NB4 (cell line): ENCODE measurements at regions not wholly inside any gene's neighbourhood (a gene's known extent, or its start where the extent isn't known, plus 50 kb on each side); places are given as distances from the start of the nearest gene placed in this dataset.
A peak's percentile ranks its signal among the peaks of the same experiment; 100 is the strongest.

ENCODE experiments used
- DNase-seq: peaks from one replicate; pipeline ENCODE4 v3.0.0; 2010; ENCODE audit warnings: low read depth
- H3K4me3 ChIP-seq: one replicate; pipeline ENCODE4 v1.5.1; 2011; ENCODE audit warnings: mild to moderate bottlenecking, low read depth, low read length, moderate library complexity
- CTCF ChIP-seq: IDR thresholded peaks from one replicate; pipeline ENCODE4 v1.5.1; 2012; ENCODE audit warnings: low read depth, low read length
- MAX ChIP-seq: IDR thresholded peaks from 2 replicates; pipeline ENCODE4 v1.6.1; 2011; ENCODE audit warnings: low read depth, low read length
- MYC ChIP-seq: IDR thresholded peaks from 2 replicates; pipeline ENCODE4 v1.6.1; 2011; ENCODE audit warnings: low read depth, low read length
- POLR2A ChIP-seq: IDR thresholded peaks from 2 replicates; pipeline ENCODE4 v1.6.1; 2011; ENCODE audit warnings: mild to moderate bottlenecking; ENCODE audit not compliant: insufficient read length; ENCODE audit errors: extremely low read depth

GRCh38 chr16:87143661-87144121 lies 173.5 kb downstream of the C16orf95 start:
- no peak for TF ChIP-seq CTCF
- no peak for TF ChIP-seq POLR2A
- no peak for TF ChIP-seq MYC
- no peak for TF ChIP-seq MAX
- DNase-seq: no peak
- no peak overlapping the region for H3K4me3 ChIP-seq

- no peak overlapping the region for H3K4me3 ChIP-seq
- no peak for DNase-seq
- TF ChIP-seq MYC: no peak
- TF ChIP-seq MAX: no peak
- TF ChIP-seq CTCF: no peak
These were observed 173.0 kb downstream of the C16orf95 start for GRCh38 chr16:87144232-87144631.

GRCh38 chr16:87145181-87146176 lies 171.7 kb downstream of the C16orf95 start:
- peak; percentile 29 for TF ChIP-seq CTCF
- TF ChIP-seq MAX: peak; percentile 44; the same call in 1 of the 2 replicates
- TF ChIP-seq POLR2A: no peak
- no peak for TF ChIP-seq MYC
- peak; percentile 98 for DNase-seq
- no peak overlapping the region for H3K4me3 ChIP-seq

- DNase-seq: no peak
- TF ChIP-seq MAX (no peak), MYC (no peak), CTCF (no peak), POLR2A (no peak)
These were observed 170.5 kb downstream of the C16orf95 start for GRCh38 chr16:87146676-87147075.

GRCh38 chr16:87149051-87149450 lies 168.1 kb downstream of the C16orf95 start:
- DNase-seq: no peak
- H3K4me3 ChIP-seq: no peak overlapping the region
- TF ChIP-seq MAX (no peak), POLR2A (no peak), CTCF (no peak), MYC (no peak)

More at GRCh38 chr16:87146676-87147075, 170.5 kb downstream of the C16orf95 start:
- H3K4me3 ChIP-seq: no peak overlapping the region
